ENCODE measurements at regions not wholly inside any gene's neighbourhood (a gene's known extent, or its start where the extent isn't known, plus 50 kb on each side); places are given as distances from the start of the nearest gene placed in this dataset.

GRCh38 chr16:60811051-60811608, 1225.1 kb downstream of the CDH8 start:
- no peak for TF ChIP-seq CTCF (IDR thresholded peaks at IDR 0.05; ENCODE audit: low read depth, low read length, missing input control)
- no peak for TF ChIP-seq SP1 (IDR thresholded peaks at IDR 0.05)
- TF ChIP-seq TAF1 (conservative IDR thresholded peaks at IDR 0.05): no peak
- TF ChIP-seq YY1 (IDR thresholded peaks at IDR 0.05): no peak
- TF ChIP-seq GABPA (IDR thresholded peaks at IDR 0.05 in 1 of 2, conservative IDR thresholded peaks at IDR 0.05 in 1 of 2): no peak
- no peak for TF ChIP-seq RAD21 (IDR thresholded peaks at IDR 0.05)
- TF ChIP-seq ZBTB33 (IDR thresholded peaks at IDR 0.05): no peak
- no peak for TF ChIP-seq ATF3 (IDR thresholded peaks at IDR 0.05)
- TF ChIP-seq FOXA2 (IDR thresholded peaks at IDR 0.05): no peak
- TF ChIP-seq REST (IDR thresholded peaks at IDR 0.05): no peak
- no peak for TF ChIP-seq MAX (IDR thresholded peaks at IDR 0.05)
- no peak for TF ChIP-seq FOXA1 (IDR thresholded peaks at IDR 0.05)
- no peak for TF ChIP-seq RXRA (IDR thresholded peaks at IDR 0.05)

Measured in liver (tissue), 3 donors.